Testis (tissue), 2 donors: ENCODE measurements at regions not wholly inside any gene's neighbourhood (a gene's known extent, or its start where the extent isn't known, plus 50 kb on each side); places are given as distances from the start of the nearest gene placed in this dataset.

ENCODE experiments used
- DNase-seq: peaks from one replicate; pipeline ENCODE4 v3.0.0-alpha.2; 2019
- H3K27ac ChIP-seq, 2 donors: fragments of 200-600 bp; sonication (generic); one replicate each; pipeline ENCODE4 v1.5.1; 2019
- H3K27me3 ChIP-seq: fragments of 200-600 bp; sonication (generic); one replicate; pipeline ENCODE4 v1.5.1; 2019
- H3K36me3 ChIP-seq: fragments of 200-600 bp; sonication (generic); one replicate; pipeline ENCODE4 v1.5.1; 2017; ENCODE audit warnings: low read depth; ENCODE audit errors: missing control alignments
- H3K4me1 ChIP-seq: fragments of 200-600 bp; sonication (generic); one replicate; pipeline ENCODE4 v1.5.1; 2019
- H3K4me3 ChIP-seq, 2 donors: fragments of 200-600 bp; sonication (generic); one replicate each; pipeline ENCODE4 v1.5.1; 2017 to 2019
- H3K9me3 ChIP-seq: fragments of 200-600 bp; sonication (generic); one replicate; pipeline ENCODE4 v1.5.1; 2017
- CTCF ChIP-seq, 3 experiments: fragments of 450-650 bp in 2 of 3; fragments of 200-600 bp in 1 of 3; sonication (generic) in 1 of 3; IDR thresholded peaks; one replicate each; pipeline ENCODE4 v1.5.1; 2016 to 2019; ENCODE audit warnings: antibody characterized with exemption in 3 of 3, mild to moderate bottlenecking in 2 of 3, moderate library complexity in 1 of 3
- POLR2A ChIP-seq: fragments of 450-650 bp; IDR thresholded peaks from one replicate; pipeline ENCODE4 v1.6.1; 2017; ENCODE audit warnings: antibody characterized with exemption, mild to moderate bottlenecking, moderate library complexity
- WGBS, 2 donors: methylation state at CpG; one replicate each; pipeline ENCODE4 v1.1.5; 2018; 5-methylcytosine and 5-hydroxymethylcytosine counted together
- intact Hi-C: fragments of 100-400 bp; cut with DNase I; formaldehyde crosslinking; loops from one replicate; pipeline ENCODE4 v1.15.1; 2023; ENCODE audit warnings: low total_unique reads

GRCh38 chr2:237011206-237011795, 74.4 kb upstream of the COPS8 start:
- Histone ChIP-seq H3K27ac (no peak overlapping the region), H3K4me1 (peaks cover 12% of the 10 kb centered on the region), H3K36me3 (no peaks in the 10 kb centered on the region), H3K4me3 (no peak overlapping the region), H3K27me3 (no peaks in the 10 kb centered on the region), H3K9me3 (no peaks in the 10 kb centered on the region)
- WGBS, 2 donors = 87 to 90% methylated on average over 5 of the region's 5 CpGs
- intact Hi-C loops = no loop called here
- no peak for TF ChIP-seq POLR2A
- TF ChIP-seq CTCF (IDR thresholded peaks at IDR 0.05) = no peak
- no peak for DNase-seq

- 71 to 77% methylated on average over 9 of the region's 9 CpGs for WGBS, 2 donors
- H3K9me3 ChIP-seq = no peaks in the 10 kb centered on the region
- H3K4me3 ChIP-seq = no peak overlapping the region
- H3K4me1 ChIP-seq = peaks cover 12% of the 10 kb centered on the region
- DNase-seq = no peak
- H3K27ac ChIP-seq = no peak overlapping the region
- H3K36me3 ChIP-seq = no peaks in the 10 kb centered on the region
- H3K27me3 ChIP-seq = no peaks in the 10 kb centered on the region
- no peak for TF ChIP-seq CTCF (IDR thresholded peaks at IDR 0.05)
- TF ChIP-seq POLR2A = no peak
- intact Hi-C loops = no loop called here
Measured at GRCh38 chr2:237012004-237012403, 73.7 kb upstream of the COPS8 start.

GRCh38 chr2:237012577-237013267, 73.0 kb upstream of the COPS8 start:
- WGBS, 2 donors = 57 to 73% methylated on average over 16 of the region's 16 CpGs
- no peak for TF ChIP-seq CTCF (IDR thresholded peaks at IDR 0.05)
- no peak for TF ChIP-seq POLR2A
- no peak for DNase-seq
- no peaks in the 10 kb centered on the region for H3K9me3 ChIP-seq
- H3K4me1 ChIP-seq = peaks cover 12% of the 10 kb centered on the region
- no peaks in the 10 kb centered on the region for H3K27me3 ChIP-seq
- H3K36me3 ChIP-seq = no peaks in the 10 kb centered on the region
- no peak overlapping the region for H3K4me3 ChIP-seq
- H3K27ac ChIP-seq = no peak overlapping the region
- intact Hi-C loops = no loop called here

GRCh38 chr2:237016121-237016915, 69.4 kb upstream of the COPS8 start:
- Histone ChIP-seq H3K27me3 (no peaks in the 10 kb centered on the region), H3K4me1 (peaks cover 12% of the 10 kb centered on the region), H3K36me3 (no peaks in the 10 kb centered on the region), H3K4me3 (no peak overlapping the region), H3K27ac (no peak overlapping the region), H3K9me3 (no peaks in the 10 kb centered on the region)
- DNase-seq = no peak
- TF ChIP-seq POLR2A = no peak
- TF ChIP-seq CTCF (IDR thresholded peaks at IDR 0.05) = no peak
- intact Hi-C loops = no loop called here
- 79 to 82% methylated on average over 10 of the region's 10 CpGs for WGBS, 2 donors
